H1 (cell line): ENCODE measurements at regions not wholly inside any gene's neighbourhood (a gene's known extent, or its start where the extent isn't known, plus 50 kb on each side); places are given as distances from the start of the nearest gene placed in this dataset.

ENCODE experiments used
- CTCF ChIA-PET: fragments of 300-600 bp; sonication (Branson Sonifier 250); formaldehyde crosslinking; loops from one replicate; lab custom pipeline; 2021; ENCODE audit not compliant: partially characterized antibody; lab: Charles Lee
- POLR2A ChIA-PET: fragments of 300-600 bp; sonication (Branson Sonifier 250); formaldehyde crosslinking; loops from one replicate; lab custom pipeline; 2021; ENCODE audit warnings: inconsistent platforms; ENCODE audit not compliant: partially characterized antibody; lab: Charles Lee
- DNase-seq, 2 experiments: peaks; one replicate each; pipeline versions ENCODE4 v3.0.0 to v3.0.0-alpha.2; 2010 to 2022; ENCODE audit warnings: low spot score in 2 of 2, low read depth in 1 of 2, mixed read lengths in 1 of 2
- FAIRE-seq: peaks from 2 replicates; lab custom pipeline; 2011; peaks lifted over from hg19 to GRCh38; lab: Jason Lieb, UNC
- H2AFZ ChIP-seq: 2 replicates; pipeline ENCODE4 v1.8.1; 2012; ENCODE audit warnings: low read length, inconsistent platforms
- H2AK5ac ChIP-seq: 2 replicates; pipeline ENCODE4 v1.6.1; 2013; ENCODE audit warnings: low read depth, low read length
- H2BK120ac ChIP-seq: replicated peaks from 2 replicates; pipeline ENCODE3; 2013; ENCODE audit warnings: low read depth, low read length, inconsistent platforms
- H2BK12ac ChIP-seq: 2 replicates; pipeline ENCODE4 v1.6.1; 2013; ENCODE audit warnings: low read depth, low read length
- H2BK15ac ChIP-seq: 2 replicates; pipeline ENCODE4 v1.6.1; 2013; ENCODE audit warnings: low read length
- H2BK20ac ChIP-seq: 2 replicates; pipeline ENCODE4 v1.6.1; 2013; ENCODE audit warnings: low read length
- H2BK5ac ChIP-seq: 2 replicates; pipeline ENCODE4 v1.6.1; 2013; ENCODE audit warnings: low read depth, low read length
- H3K14ac ChIP-seq: 2 replicates; pipeline ENCODE4 v1.6.1; 2013; ENCODE audit warnings: inconsistent platforms; ENCODE audit not compliant: insufficient read length
- H3K18ac ChIP-seq: 2 replicates; pipeline ENCODE4 v1.6.1; 2013; ENCODE audit warnings: low read length; ENCODE audit errors: extremely low read depth
- H3K23ac ChIP-seq: 2 replicates; pipeline ENCODE4 v1.6.1; 2013; ENCODE audit warnings: inconsistent platforms; ENCODE audit not compliant: insufficient read length
- H3K23me2 ChIP-seq: 2 replicates; pipeline ENCODE4 v1.6.1; 2013; ENCODE audit warnings: low read depth, low read length
- H3K27ac ChIP-seq: 2 replicates; pipeline ENCODE4 v1.6.1; 2011; ENCODE audit warnings: low read depth, low read length, inconsistent platforms
- H3K27me3 ChIP-seq, 4 experiments: replicated peaks in 1 of 4; 1 replicate in 1 of 4; 2 replicates in 3 of 4; pipeline versions ENCODE4 v1.6.1 to v1.8.1; 2011 to 2013; ENCODE audit warnings: low read length in 3 of 4, mild to moderate bottlenecking in 3 of 4, inconsistent platforms in 2 of 4, mixed read lengths in 2 of 4, moderate library complexity in 1 of 4; ENCODE audit not compliant: control insufficient read depth in 3 of 4, insufficient read depth in 3 of 4; ENCODE audit errors: extremely low read depth in 1 of 4
- H3K36me3 ChIP-seq, 4 experiments: 2 replicates each; pipeline versions ENCODE4 v1.6.1 to v1.8.1; 2011 to 2013; ENCODE audit warnings: mild to moderate bottlenecking in 4 of 4, low read length in 3 of 4, moderate library complexity in 2 of 4, control low read depth in 1 of 4, inconsistent platforms in 1 of 4; ENCODE audit not compliant: insufficient read depth in 4 of 4, control insufficient read depth in 2 of 4
- H3K4ac ChIP-seq: replicated peaks from 2 replicates; pipeline ENCODE3; 2013; ENCODE audit warnings: low read length, low read depth, mixed read lengths, inconsistent platforms; ENCODE audit not compliant: insufficient read length
- H3K4me1 ChIP-seq, 4 experiments: replicated peaks in 1 of 4; 1 replicate in 1 of 4; 2 replicates in 3 of 4; pipeline versions ENCODE4 v1.6.1 to v1.8.1; 2011 to 2013; ENCODE audit warnings: low read length in 3 of 4, inconsistent platforms in 2 of 4, mixed read lengths in 1 of 4; ENCODE audit not compliant: insufficient read depth in 4 of 4, control insufficient read depth in 3 of 4
- H3K4me2 ChIP-seq, 2 experiments: 2 replicates each; pipeline versions ENCODE4 v1.6.1 to v1.8.1; 2011 to 2013; ENCODE audit warnings: low read depth in 2 of 2, low read length in 2 of 2, control low read depth in 1 of 2, inconsistent platforms in 1 of 2, mild to moderate bottlenecking in 1 of 2; ENCODE audit not compliant: insufficient read depth in 1 of 2
- H3K4me3 ChIP-seq, 4 experiments: fragments of 200-600, 300-600 bp in 1 of 4; sonication (generic), shearing (Covaris generic), sonication (Bioruptor Twin) in 1 of 4; 2 replicates each; pipeline versions ENCODE4 v1.5.1 to v1.8.1; 2011 to 2016; ENCODE audit warnings: low read length in 4 of 4, low read depth in 3 of 4, control low read depth in 2 of 4, inconsistent platforms in 2 of 4, mild to moderate bottlenecking in 2 of 4, mixed read lengths in 1 of 4, moderate library complexity in 1 of 4; ENCODE audit not compliant: insufficient read depth in 2 of 4; ENCODE audit errors: extremely low read depth in 1 of 4
- H3K56ac ChIP-seq: replicated peaks from 2 replicates; pipeline ENCODE3; 2013; ENCODE audit warnings: low read depth, mild to moderate bottlenecking, mixed read lengths, low read length, inconsistent platforms; ENCODE audit not compliant: insufficient read length
- H3K79me1 ChIP-seq: 2 replicates; pipeline ENCODE4 v1.6.1; 2013; ENCODE audit warnings: low read depth, low read length, control low read depth
- H3K79me2 ChIP-seq, 2 experiments: 2 replicates each; pipeline versions ENCODE4 v1.6.1 to v1.8.1; 2012 to 2013; ENCODE audit warnings: low read length in 2 of 2, mild to moderate bottlenecking in 2 of 2, inconsistent platforms in 1 of 2; ENCODE audit not compliant: insufficient read depth in 2 of 2, control insufficient read depth in 1 of 2
- H3K9ac ChIP-seq, 4 experiments: replicated peaks in 1 of 4; 1 replicate in 1 of 4; 2 replicates in 3 of 4; pipeline versions ENCODE4 v1.6.1 to v1.8.1; 2011 to 2013; ENCODE audit warnings: low read depth in 3 of 4, low read length in 3 of 4, control low read depth in 2 of 4, mild to moderate bottlenecking in 2 of 4, moderate library complexity in 2 of 4, inconsistent platforms in 1 of 4; ENCODE audit errors: extremely low read depth in 1 of 4
- H3K9me3 ChIP-seq, 2 experiments: 2 replicates each; pipeline versions ENCODE4 v1.6.1 to v1.8.1; 2012 to 2013; ENCODE audit warnings: mild to moderate bottlenecking in 2 of 2, moderate library complexity in 2 of 2, control low read depth in 1 of 2, inconsistent platforms in 1 of 2, low read depth in 1 of 2, low read length in 1 of 2, mixed read lengths in 1 of 2; ENCODE audit not compliant: insufficient read depth in 2 of 2
- H4K20me1 ChIP-seq, 2 experiments: replicated peaks in 1 of 2; 2 replicates each; pipeline versions ENCODE3 to v1.8.1; 2011 to 2013; ENCODE audit warnings: inconsistent platforms in 2 of 2, low read length in 2 of 2, mild to moderate bottlenecking in 1 of 2; ENCODE audit not compliant: insufficient read depth in 2 of 2, control insufficient read depth in 1 of 2
- H4K5ac ChIP-seq: 2 replicates; pipeline ENCODE4 v1.6.1; 2013; ENCODE audit warnings: low read length, low read depth, mixed read lengths, inconsistent platforms; ENCODE audit not compliant: insufficient read length
- H4K8ac ChIP-seq: 2 replicates; pipeline ENCODE4 v1.8.0; 2013; ENCODE audit warnings: mild to moderate bottlenecking, moderate library complexity, low read length, inconsistent platforms; ENCODE audit not compliant: insufficient read depth; ENCODE audit errors: extremely low read depth
- H4K91ac ChIP-seq: replicated peaks from 2 replicates; pipeline ENCODE3; 2013; ENCODE audit warnings: low read length, mixed read lengths, inconsistent platforms; ENCODE audit not compliant: insufficient read length
- RBBP5 ChIP-seq: IDR thresholded peaks from 2 replicates; pipeline ENCODE4 v1.7.1; 2012; ENCODE audit warnings: low read depth, mild to moderate bottlenecking, inconsistent platforms, low read length, moderate library complexity, borderline replicate concordance
- SAP30 ChIP-seq: fragments of 300-600 bp; sonication (generic); IDR thresholded peaks from 2 replicates; pipeline ENCODE4 v1.7.1; 2012; ENCODE audit warnings: low read length, moderate library complexity, mild to moderate bottlenecking, inconsistent platforms; ENCODE audit not compliant: insufficient read depth, insufficient replicate concordance
- WGBS, 2 experiments: shearing (Covaris generic) in 1 of 2; methylation state at CpG; one replicate each; pipeline versions ENCODE4 v1.1.6 to v1.1.7; 2013 to 2015; ENCODE audit warnings: low lambda C conversion rate in 2 of 2, mixed read lengths in 2 of 2, inconsistent platforms in 1 of 2, low coverage in 1 of 2, missing lambda C conversion rate in 1 of 2; ENCODE audit not compliant: insufficient replicate concordance in 2 of 2, insufficient coverage in 1 of 2, insufficient read length in 1 of 2; ENCODE audit errors: extremely low coverage in 1 of 2, missing lambda C conversion rate in 1 of 2; 5-methylcytosine and 5-hydroxymethylcytosine counted together

DNA sequence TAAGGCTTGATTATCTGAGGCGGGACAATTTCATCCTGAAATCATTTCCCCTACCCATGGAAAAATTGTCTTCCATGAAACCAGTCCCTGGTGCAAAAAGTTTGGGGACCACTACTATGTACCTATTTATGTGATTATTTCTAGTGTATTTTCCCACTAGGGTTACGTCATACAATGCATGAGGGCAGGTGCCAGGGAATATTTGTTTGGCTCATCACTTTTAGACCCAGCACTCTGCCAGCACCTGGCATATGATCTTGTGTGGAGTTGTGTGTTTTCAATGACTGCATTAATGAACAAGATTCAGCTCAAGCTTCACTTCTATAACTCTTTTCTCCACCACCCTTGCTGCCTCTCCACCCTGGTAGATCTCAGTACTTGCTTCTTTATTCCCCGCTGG lies 73.3 kb upstream of the TNKS2 start:
- no peak overlapping the region for H3K23ac ChIP-seq
- TF ChIP-seq SAP30 (no peak), RBBP5 (no peak)
- no peaks in the 10 kb centered on the region for H3K27me3 ChIP-seq
- no peak overlapping the region for H2BK120ac ChIP-seq
- H3K9ac ChIP-seq, result no peak overlapping the region
- no peak overlapping the region for H4K8ac ChIP-seq
- no peak overlapping the region for H3K18ac ChIP-seq
- POLR2A ChIA-PET, result no interaction called here
- no peak overlapping the region for H2AK5ac ChIP-seq
- H4K20me1 ChIP-seq, result no peaks in the 10 kb centered on the region
- no peak overlapping the region for H3K14ac ChIP-seq
- H3K79me1 ChIP-seq, result no peaks in the 10 kb centered on the region
- no peak overlapping the region for H3K56ac ChIP-seq
- FAIRE-seq, result no peak
- no peak overlapping the region for H4K5ac ChIP-seq
- no peaks in the 10 kb centered on the region for H3K36me3 ChIP-seq
- H2BK15ac ChIP-seq, result no peak overlapping the region
- no peaks in the 10 kb centered on the region for H3K9me3 ChIP-seq
- WGBS, 2 experiments, result 89% methylated on average over 3 of the region's 3 CpGs; no CpG with 5 or more reads in 1 of the 2 experiments
- no peak overlapping the region for H2BK12ac ChIP-seq
- CTCF ChIA-PET, result interaction anchor here (1.5 to 3.8 kb wide), 2 partner anchors 11 to 31 kb away, joined by 4 to 19 read pairs; no protein-coding TSS in a partner anchor
- no peaks in the 10 kb centered on the region for H3K4me1 ChIP-seq
- H3K4ac ChIP-seq, result no peak overlapping the region
- H3K27ac ChIP-seq, result no peak overlapping the region
- no peak overlapping the region for H2BK20ac ChIP-seq
- H3K4me3 ChIP-seq, result no peak overlapping the region
- no peak overlapping the region for H2AFZ ChIP-seq
- H4K91ac ChIP-seq, result no peak overlapping the region
- H3K23me2 ChIP-seq, result no peaks in the 10 kb centered on the region
- DNase-seq, result no peak
- H2BK5ac ChIP-seq, result no peak overlapping the region
- no peak overlapping the region for H3K4me2 ChIP-seq
- no peaks in the 10 kb centered on the region for H3K79me2 ChIP-seq
